AG10803 (cell line): ENCODE measurements at regions not wholly inside any gene's neighbourhood (a gene's known extent, or its start where the extent isn't known, plus 50 kb on each side); places are given as distances from the start of the nearest gene placed in this dataset.

ENCODE experiments used
- DNase-seq: peaks from one replicate; pipeline ENCODE4 v3.0.0; 2010; ENCODE audit warnings: low read depth
- H3K4me3 ChIP-seq: 2 replicates; pipeline ENCODE4 v1.5.1; 2011; ENCODE audit warnings: mild to moderate bottlenecking, low read length, control low read depth
- CTCF ChIP-seq: conservative IDR thresholded peaks from 2 replicates; pipeline ENCODE4 v1.5.1; 2011; ENCODE audit warnings: mild to moderate bottlenecking, low read length, control low read depth, inconsistent platforms

DNA sequence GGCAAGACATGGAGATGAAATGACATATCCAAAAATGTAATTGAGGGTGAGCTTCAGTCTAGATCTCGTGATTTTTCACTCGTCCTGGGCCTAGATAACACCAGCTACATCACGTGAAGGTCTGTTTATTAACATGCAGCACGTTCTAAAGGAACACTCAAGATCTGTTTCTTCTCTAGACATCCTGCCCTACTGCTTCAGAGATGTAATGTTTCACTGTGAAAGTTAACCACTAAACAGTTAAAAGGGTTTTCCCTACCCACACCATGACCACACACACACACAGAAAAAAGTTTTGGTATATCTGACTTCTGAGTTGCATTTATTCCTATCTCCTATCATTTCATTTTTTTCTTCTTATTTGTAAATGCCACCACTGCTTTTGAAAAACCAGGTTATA is 52.3 kb upstream of the SMIM31 start:
- H3K4me3 ChIP-seq: no peak overlapping the region
- no peak for DNase-seq

More for the DNA sequence above, 52.3 kb upstream of the SMIM31 start:
- TF ChIP-seq CTCF: no peak
